ENCODE measurements at regions not wholly inside any gene's neighbourhood (a gene's known extent, or its start where the extent isn't known, plus 50 kb on each side); places are given as distances from the start of the nearest gene placed in this dataset.

DNA sequence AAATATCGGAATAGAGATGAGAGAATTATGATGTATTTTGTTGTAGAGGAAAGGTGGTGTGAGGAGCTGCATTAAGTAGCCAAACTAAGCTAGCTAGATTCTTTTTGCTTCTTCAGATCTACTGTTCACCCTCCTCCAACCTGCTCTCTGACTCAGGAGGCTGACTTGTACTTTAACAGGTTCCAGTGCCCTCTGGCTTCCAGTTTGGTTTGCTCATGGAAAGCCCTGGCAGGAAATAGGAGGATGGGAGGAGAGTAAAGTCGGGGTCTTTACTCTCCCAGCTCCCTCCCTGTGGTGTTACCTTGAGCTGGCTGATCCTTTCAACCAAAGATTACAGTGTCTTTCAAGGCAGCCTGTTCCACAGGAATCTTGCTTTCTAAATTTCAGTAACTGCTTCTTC, 277.0 kb upstream of the EDA2R start:
- Histone ChIP-seq H3K4me1 (ENCODE audit: control insufficient read depth, insufficient read depth, low read length, unreplicated experiment) (no peaks in the 10 kb centered on the region), H2AFZ (ENCODE audit: low read length, unreplicated experiment) (no peak overlapping the region), H3K4me3 (ENCODE audit: low read depth, low read length) (no peak overlapping the region), H3K36me3 (ENCODE audit: insufficient read depth, low read length) (no peaks in the 10 kb centered on the region), H3K79me2 (ENCODE audit: control insufficient read depth, insufficient read depth, low read length, unreplicated experiment) (no peaks in the 10 kb centered on the region), H3K27me3 (ENCODE audit: insufficient read depth, low read length) (no peaks in the 10 kb centered on the region), H3K27ac (ENCODE audit: low read depth, low read length) (no peak overlapping the region)

GRCh38 chrX:66914080-66914479, 275.2 kb upstream of the EDA2R start:
- no peak overlapping the region for H2AFZ ChIP-seq (ENCODE audit: low read length, unreplicated experiment)
- no peak overlapping the region for H3K27ac ChIP-seq (ENCODE audit: low read depth, low read length)
- H3K4me3 ChIP-seq (ENCODE audit: low read depth, low read length): no peak overlapping the region
- H3K79me2 ChIP-seq (ENCODE audit: control insufficient read depth, insufficient read depth, low read length, unreplicated experiment): no peaks in the 10 kb centered on the region
- no peaks in the 10 kb centered on the region for H3K36me3 ChIP-seq (ENCODE audit: insufficient read depth, low read length)
- H3K4me1 ChIP-seq (ENCODE audit: control insufficient read depth, insufficient read depth, low read length, unreplicated experiment): no peaks in the 10 kb centered on the region
- no peaks in the 10 kb centered on the region for H3K27me3 ChIP-seq (ENCODE audit: insufficient read depth, low read length)

DNA sequence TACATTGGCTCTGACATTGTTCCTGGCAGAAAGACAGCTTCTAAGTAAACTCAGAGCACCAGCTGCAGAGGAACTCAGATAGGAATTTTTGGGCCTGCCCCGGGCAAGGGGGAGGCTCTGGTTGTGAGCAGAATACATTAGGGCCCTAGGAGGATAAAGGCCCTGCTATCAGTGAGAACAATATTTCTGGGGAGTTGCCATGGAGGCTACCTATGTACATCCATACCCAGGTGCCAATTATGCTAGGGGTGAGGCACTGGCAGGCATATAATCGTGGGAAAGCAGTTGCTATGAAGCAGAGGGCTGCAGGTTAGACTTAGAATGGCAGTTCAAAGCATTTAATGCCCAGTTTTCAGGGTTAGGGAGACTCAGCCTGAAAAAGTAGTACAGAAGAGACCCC, 273.5 kb upstream of the EDA2R start:
- Histone ChIP-seq H3K79me2 (ENCODE audit: control insufficient read depth, insufficient read depth, low read length, unreplicated experiment) (no peaks in the 10 kb centered on the region), H3K4me1 (ENCODE audit: control insufficient read depth, insufficient read depth, low read length, unreplicated experiment) (no peaks in the 10 kb centered on the region), H3K36me3 (ENCODE audit: insufficient read depth, low read length) (no peaks in the 10 kb centered on the region), H3K27me3 (ENCODE audit: insufficient read depth, low read length) (no peaks in the 10 kb centered on the region), H3K27ac (ENCODE audit: low read depth, low read length) (no peak overlapping the region), H2AFZ (ENCODE audit: low read length, unreplicated experiment) (no peak overlapping the region), H3K4me3 (ENCODE audit: low read depth, low read length) (no peak overlapping the region)

GRCh38 chrX:66902081-66902480, 263.2 kb upstream of the EDA2R start:
- Histone ChIP-seq H3K27ac (ENCODE audit: low read depth, low read length) (no peak overlapping the region), H3K79me2 (ENCODE audit: control insufficient read depth, insufficient read depth, low read length, unreplicated experiment) (no peaks in the 10 kb centered on the region)

DNA sequence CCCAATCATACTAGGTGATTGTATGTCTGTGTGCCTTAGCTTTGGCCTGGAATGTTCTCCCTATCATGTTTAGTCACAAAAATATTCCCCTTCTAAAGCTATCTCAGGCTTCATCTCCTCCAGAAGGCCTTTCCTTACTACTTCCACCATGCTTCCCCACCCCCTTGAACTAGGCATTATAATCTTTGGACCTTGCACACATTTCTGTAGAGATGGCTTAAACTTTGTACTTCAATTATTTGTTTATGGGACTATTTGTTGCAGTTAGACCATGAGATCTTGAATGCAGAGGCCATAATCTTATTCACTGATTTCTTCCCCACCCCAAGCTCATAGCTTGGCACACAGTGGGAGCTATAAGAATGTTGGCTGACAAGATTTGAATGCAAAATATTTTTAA, 262.0 kb upstream of the EDA2R start:
- Histone ChIP-seq H3K36me3 (ENCODE audit: insufficient read depth, low read length) (no peaks in the 10 kb centered on the region), H3K27ac (ENCODE audit: low read depth, low read length) (no peak overlapping the region), H3K27me3 (ENCODE audit: insufficient read depth, low read length) (no peaks in the 10 kb centered on the region), H3K79me2 (ENCODE audit: control insufficient read depth, insufficient read depth, low read length, unreplicated experiment) (no peaks in the 10 kb centered on the region), H3K4me3 (ENCODE audit: low read depth, low read length) (no peak overlapping the region), H3K4me1 (ENCODE audit: control insufficient read depth, insufficient read depth, low read length, unreplicated experiment) (no peaks in the 10 kb centered on the region), H2AFZ (ENCODE audit: low read length, unreplicated experiment) (no peak overlapping the region)

More at GRCh38 chrX:66902081-66902480, 263.2 kb upstream of the EDA2R start:
- Histone ChIP-seq H3K4me3 (ENCODE audit: low read depth, low read length) (no peak overlapping the region), H2AFZ (ENCODE audit: low read length, unreplicated experiment) (no peak overlapping the region), H3K4me1 (ENCODE audit: control insufficient read depth, insufficient read depth, low read length, unreplicated experiment) (no peaks in the 10 kb centered on the region), H3K27me3 (ENCODE audit: insufficient read depth, low read length) (no peaks in the 10 kb centered on the region), H3K36me3 (ENCODE audit: insufficient read depth, low read length) (no peaks in the 10 kb centered on the region)

DNA sequence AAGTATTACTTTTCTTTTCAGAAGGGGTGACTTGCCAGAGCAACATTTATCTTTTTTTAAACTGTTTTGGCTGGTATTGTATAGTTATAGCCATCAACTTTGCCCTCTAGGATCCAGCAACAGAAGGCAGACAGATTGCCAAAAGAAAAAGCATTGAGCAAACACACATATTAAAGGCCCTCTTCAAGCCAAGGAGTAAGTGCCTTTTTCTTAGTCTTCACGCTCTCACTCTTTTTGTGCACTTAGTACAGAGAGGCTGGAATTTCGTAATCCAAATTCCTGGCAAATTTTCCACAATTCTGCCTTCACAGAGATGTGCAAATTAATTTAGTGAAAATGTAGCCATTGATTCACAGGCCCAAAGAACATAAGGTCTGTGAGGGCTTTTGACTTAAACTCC, 253.1 kb upstream of the EDA2R start:
- H3K36me3 ChIP-seq (ENCODE audit: insufficient read depth, low read length): no peaks in the 10 kb centered on the region
- H2AFZ ChIP-seq (ENCODE audit: low read length, unreplicated experiment): no peak overlapping the region
- no peaks in the 10 kb centered on the region for H3K27me3 ChIP-seq (ENCODE audit: insufficient read depth, low read length)
- H3K27ac ChIP-seq (ENCODE audit: low read depth, low read length): no peak overlapping the region
- H3K79me2 ChIP-seq (ENCODE audit: control insufficient read depth, insufficient read depth, low read length, unreplicated experiment): no peaks in the 10 kb centered on the region
- H3K4me3 ChIP-seq (ENCODE audit: low read depth, low read length): no peak overlapping the region
- no peaks in the 10 kb centered on the region for H3K4me1 ChIP-seq (ENCODE audit: control insufficient read depth, insufficient read depth, low read length, unreplicated experiment)

GRCh38 chrX:66889418-66889817, 250.5 kb upstream of the EDA2R start:
- Histone ChIP-seq H3K4me3 (ENCODE audit: low read depth, low read length) (no peak overlapping the region), H3K27me3 (ENCODE audit: insufficient read depth, low read length) (no peaks in the 10 kb centered on the region), H3K79me2 (ENCODE audit: control insufficient read depth, insufficient read depth, low read length, unreplicated experiment) (no peaks in the 10 kb centered on the region), H3K27ac (ENCODE audit: low read depth, low read length) (no peak overlapping the region), H2AFZ (ENCODE audit: low read length, unreplicated experiment) (no peak overlapping the region), H3K4me1 (ENCODE audit: control insufficient read depth, insufficient read depth, low read length, unreplicated experiment) (no peaks in the 10 kb centered on the region), H3K36me3 (ENCODE audit: insufficient read depth, low read length) (no peaks in the 10 kb centered on the region)

DNA sequence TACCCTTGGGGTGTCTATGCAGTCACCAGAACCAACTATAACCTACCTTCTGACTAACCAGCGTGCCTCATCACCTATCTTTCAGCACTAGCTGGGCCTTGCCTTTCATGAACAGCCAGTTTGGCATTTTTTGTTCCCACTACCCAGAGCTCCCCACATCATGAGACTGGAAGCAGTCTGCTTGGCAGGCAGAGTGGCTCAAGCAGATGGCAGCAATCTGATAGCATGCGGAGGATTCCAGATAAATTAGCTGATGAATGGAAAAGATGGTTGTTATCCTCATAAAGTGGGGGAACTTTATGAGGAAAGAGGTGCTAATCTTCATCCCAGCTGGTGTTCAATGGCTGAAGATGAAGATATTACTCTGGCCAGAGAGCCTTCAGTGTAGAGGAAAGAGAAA, 243.2 kb upstream of the EDA2R start:
- H3K27ac ChIP-seq (ENCODE audit: low read depth, low read length): no peak overlapping the region
- no peaks in the 10 kb centered on the region for H3K4me1 ChIP-seq (ENCODE audit: control insufficient read depth, insufficient read depth, low read length, unreplicated experiment)
- H3K36me3 ChIP-seq (ENCODE audit: insufficient read depth, low read length): no peaks in the 10 kb centered on the region
- no peak overlapping the region for H3K4me3 ChIP-seq (ENCODE audit: low read depth, low read length)
- no peaks in the 10 kb centered on the region for H3K27me3 ChIP-seq (ENCODE audit: insufficient read depth, low read length)
- no peaks in the 10 kb centered on the region for H3K79me2 ChIP-seq (ENCODE audit: control insufficient read depth, insufficient read depth, low read length, unreplicated experiment)
- no peak overlapping the region for H2AFZ ChIP-seq (ENCODE audit: low read length, unreplicated experiment)

GRCh38 chrX:66876776-66877175, 237.9 kb upstream of the EDA2R start:
- H3K4me1 ChIP-seq (ENCODE audit: control insufficient read depth, insufficient read depth, low read length, unreplicated experiment): no peaks in the 10 kb centered on the region
- no peak overlapping the region for H2AFZ ChIP-seq (ENCODE audit: low read length, unreplicated experiment)
- H3K36me3 ChIP-seq (ENCODE audit: insufficient read depth, low read length): no peaks in the 10 kb centered on the region
- no peak overlapping the region for H3K4me3 ChIP-seq (ENCODE audit: low read depth, low read length)
- no peaks in the 10 kb centered on the region for H3K27me3 ChIP-seq (ENCODE audit: insufficient read depth, low read length)
- H3K27ac ChIP-seq (ENCODE audit: low read depth, low read length): no peak overlapping the region
- H3K79me2 ChIP-seq (ENCODE audit: control insufficient read depth, insufficient read depth, low read length, unreplicated experiment): no peaks in the 10 kb centered on the region

- Histone ChIP-seq H3K27ac (ENCODE audit: low read depth, low read length) (no peak overlapping the region), H3K27me3 (ENCODE audit: insufficient read depth, low read length) (no peaks in the 10 kb centered on the region), H3K36me3 (ENCODE audit: insufficient read depth, low read length) (no peaks in the 10 kb centered on the region), H3K4me1 (ENCODE audit: control insufficient read depth, insufficient read depth, low read length, unreplicated experiment) (no peaks in the 10 kb centered on the region), H3K79me2 (ENCODE audit: control insufficient read depth, insufficient read depth, low read length, unreplicated experiment) (no peaks in the 10 kb centered on the region), H3K4me3 (ENCODE audit: low read depth, low read length) (no peak overlapping the region), H2AFZ (ENCODE audit: low read length, unreplicated experiment) (no peak overlapping the region)
Measured at GRCh38 chrX:66872771-66873170, 233.9 kb upstream of the EDA2R start.

GRCh38 chrX:66863721-66864120, 224.8 kb upstream of the EDA2R start:
- no peaks in the 10 kb centered on the region for H3K36me3 ChIP-seq (ENCODE audit: insufficient read depth, low read length)
- no peak overlapping the region for H3K27ac ChIP-seq (ENCODE audit: low read depth, low read length)
- no peaks in the 10 kb centered on the region for H3K79me2 ChIP-seq (ENCODE audit: control insufficient read depth, insufficient read depth, low read length, unreplicated experiment)
- H2AFZ ChIP-seq (ENCODE audit: low read length, unreplicated experiment): no peak overlapping the region
- no peak overlapping the region for H3K4me3 ChIP-seq (ENCODE audit: low read depth, low read length)
- no peaks in the 10 kb centered on the region for H3K27me3 ChIP-seq (ENCODE audit: insufficient read depth, low read length)
- H3K4me1 ChIP-seq (ENCODE audit: control insufficient read depth, insufficient read depth, low read length, unreplicated experiment): no peaks in the 10 kb centered on the region

GRCh38 chrX:66833426-66833825, 194.5 kb upstream of the EDA2R start:
- Histone ChIP-seq H3K79me2 (ENCODE audit: control insufficient read depth, insufficient read depth, low read length, unreplicated experiment) (no peaks in the 10 kb centered on the region), H2AFZ (ENCODE audit: low read length, unreplicated experiment) (no peak overlapping the region), H3K4me1 (ENCODE audit: control insufficient read depth, insufficient read depth, low read length, unreplicated experiment) (no peaks in the 10 kb centered on the region), H3K36me3 (ENCODE audit: insufficient read depth, low read length) (no peaks in the 10 kb centered on the region), H3K4me3 (ENCODE audit: low read depth, low read length) (no peak overlapping the region), H3K27me3 (ENCODE audit: insufficient read depth, low read length) (no peaks in the 10 kb centered on the region), H3K27ac (ENCODE audit: low read depth, low read length) (no peak overlapping the region)
